Lower leg skin (tissue), 3 donors: ENCODE measurements at regions not wholly inside any gene's neighbourhood (a gene's known extent, or its start where the extent isn't known, plus 50 kb on each side); places are given as distances from the start of the nearest gene placed in this dataset.

ENCODE experiments used
- POLR2A ChIP-seq, 2 donors: fragments of 450-650 bp; IDR thresholded peaks; one replicate each; pipeline ENCODE4 v1.6.1; 2016 to 2017; ENCODE audit warnings: antibody characterized with exemption in 2 of 2, mild to moderate bottlenecking in 1 of 2, moderate library complexity in 1 of 2
- TF ChIP-seq, protein P1 (sequence below), 3 donors: fragments of 450-650 bp; IDR thresholded peaks; one replicate each; pipeline ENCODE4 v1.5.1; 2016; ENCODE audit warnings: antibody characterized with exemption in 3 of 3, mild to moderate bottlenecking in 3 of 3, moderate library complexity in 2 of 3

GRCh38 chr22:27298332-27298731 lies 503.2 kb downstream of the MN1 start:
- TF ChIP-seq, protein P1, sequence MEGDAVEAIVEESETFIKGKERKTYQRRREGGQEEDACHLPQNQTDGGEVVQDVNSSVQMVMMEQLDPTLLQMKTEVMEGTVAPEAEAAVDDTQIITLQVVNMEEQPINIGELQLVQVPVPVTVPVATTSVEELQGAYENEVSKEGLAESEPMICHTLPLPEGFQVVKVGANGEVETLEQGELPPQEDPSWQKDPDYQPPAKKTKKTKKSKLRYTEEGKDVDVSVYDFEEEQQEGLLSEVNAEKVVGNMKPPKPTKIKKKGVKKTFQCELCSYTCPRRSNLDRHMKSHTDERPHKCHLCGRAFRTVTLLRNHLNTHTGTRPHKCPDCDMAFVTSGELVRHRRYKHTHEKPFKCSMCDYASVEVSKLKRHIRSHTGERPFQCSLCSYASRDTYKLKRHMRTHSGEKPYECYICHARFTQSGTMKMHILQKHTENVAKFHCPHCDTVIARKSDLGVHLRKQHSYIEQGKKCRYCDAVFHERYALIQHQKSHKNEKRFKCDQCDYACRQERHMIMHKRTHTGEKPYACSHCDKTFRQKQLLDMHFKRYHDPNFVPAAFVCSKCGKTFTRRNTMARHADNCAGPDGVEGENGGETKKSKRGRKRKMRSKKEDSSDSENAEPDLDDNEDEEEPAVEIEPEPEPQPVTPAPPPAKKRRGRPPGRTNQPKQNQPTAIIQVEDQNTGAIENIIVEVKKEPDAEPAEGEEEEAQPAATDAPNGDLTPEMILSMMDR (IDR thresholded peaks at IDR 0.05): no peak
- no peak for TF ChIP-seq POLR2A (IDR thresholded peaks at IDR 0.05)
